ENCODE measurements at regions not wholly inside any gene's neighbourhood (a gene's known extent, or its start where the extent isn't known, plus 50 kb on each side); places are given as distances from the start of the nearest gene placed in this dataset.

DNA sequence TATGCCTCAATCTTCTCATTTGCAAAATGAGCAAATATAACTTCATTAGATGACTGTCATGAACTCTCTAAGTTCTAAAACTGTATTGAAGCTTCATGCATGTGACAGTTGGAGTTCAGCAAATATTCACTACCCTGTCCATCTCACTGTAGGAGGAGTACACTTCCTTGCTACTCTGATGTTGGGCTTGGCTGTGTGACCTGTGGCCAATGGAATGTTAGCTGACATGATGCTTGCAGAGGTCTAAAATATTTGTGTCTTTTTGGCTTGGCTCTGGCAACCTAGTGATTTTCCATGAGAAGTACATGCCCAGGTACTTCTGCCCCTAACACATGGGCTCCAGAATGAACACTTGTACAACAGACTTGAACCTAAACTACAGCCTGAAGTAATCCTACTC, 203.1 kb upstream of the ANKH start:
- TF ChIP-seq, protein P1, sequence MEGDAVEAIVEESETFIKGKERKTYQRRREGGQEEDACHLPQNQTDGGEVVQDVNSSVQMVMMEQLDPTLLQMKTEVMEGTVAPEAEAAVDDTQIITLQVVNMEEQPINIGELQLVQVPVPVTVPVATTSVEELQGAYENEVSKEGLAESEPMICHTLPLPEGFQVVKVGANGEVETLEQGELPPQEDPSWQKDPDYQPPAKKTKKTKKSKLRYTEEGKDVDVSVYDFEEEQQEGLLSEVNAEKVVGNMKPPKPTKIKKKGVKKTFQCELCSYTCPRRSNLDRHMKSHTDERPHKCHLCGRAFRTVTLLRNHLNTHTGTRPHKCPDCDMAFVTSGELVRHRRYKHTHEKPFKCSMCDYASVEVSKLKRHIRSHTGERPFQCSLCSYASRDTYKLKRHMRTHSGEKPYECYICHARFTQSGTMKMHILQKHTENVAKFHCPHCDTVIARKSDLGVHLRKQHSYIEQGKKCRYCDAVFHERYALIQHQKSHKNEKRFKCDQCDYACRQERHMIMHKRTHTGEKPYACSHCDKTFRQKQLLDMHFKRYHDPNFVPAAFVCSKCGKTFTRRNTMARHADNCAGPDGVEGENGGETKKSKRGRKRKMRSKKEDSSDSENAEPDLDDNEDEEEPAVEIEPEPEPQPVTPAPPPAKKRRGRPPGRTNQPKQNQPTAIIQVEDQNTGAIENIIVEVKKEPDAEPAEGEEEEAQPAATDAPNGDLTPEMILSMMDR (IDR thresholded peaks at IDR 0.05), result no peak
- TF ChIP-seq POLR2AphosphoS5 (IDR thresholded peaks at IDR 0.05), result no peak
